Heart right ventricle (tissue), 16 donors: ENCODE measurements at regions not wholly inside any gene's neighbourhood (a gene's known extent, or its start where the extent isn't known, plus 50 kb on each side); places are given as distances from the start of the nearest gene placed in this dataset.

ENCODE experiments used
- ATAC-seq, 8 donors: fragments of 200-7000 bp; cut with Tn5 transposase; one replicate each; pipeline ENCODE4 v1.9.1; 2020; ENCODE audit warnings: mild to moderate bottlenecking in 8 of 8, moderate library complexity in 8 of 8, moderate number of reproducible peaks in 1 of 8
- DNase-seq, 2 donors: peaks; one replicate each; pipeline ENCODE4 v3.0.0-alpha.2; 2020
- H3K27ac ChIP-seq, 10 donors: fragments of 200-600 bp; sonication (generic) in 2 of 10; one replicate each; pipeline versions ENCODE4 v1.5.0 to v1.8.0; 2020 to 2022; ENCODE audit warnings: mild to moderate bottlenecking in 3 of 10
- H3K27me3 ChIP-seq, 7 donors: fragments of 200-600 bp; one replicate each; pipeline ENCODE4 v1.8.0; 2021 to 2022; ENCODE audit warnings: mild to moderate bottlenecking in 2 of 7
- H3K36me3 ChIP-seq, 9 donors: fragments of 200-600 bp; sonication (generic) in 1 of 9; one replicate each; pipeline versions ENCODE4 v1.5.0 to v1.8.0; 2020 to 2022; ENCODE audit warnings: mild to moderate bottlenecking in 2 of 9
- H3K4me1 ChIP-seq, 9 donors: fragments of 200-600 bp; sonication (generic) in 1 of 9; one replicate each; pipeline versions ENCODE4 v1.5.0 to v1.8.0; 2020 to 2022; ENCODE audit warnings: mild to moderate bottlenecking in 4 of 9
- H3K4me3 ChIP-seq, 10 donors: fragments of 200-600 bp; sonication (generic) in 2 of 10; one replicate each; pipeline versions ENCODE4 v1.5.0 to v1.8.0; 2020 to 2022; ENCODE audit warnings: mild to moderate bottlenecking in 7 of 10, moderate library complexity in 2 of 10
- H3K9me3 ChIP-seq, 11 donors: fragments of 200-600 bp in 10 of 11; sonication (generic) in 2 of 11; one replicate each; pipeline versions ENCODE4 v1.5.0 to v1.8.0; 2013 to 2022; ENCODE audit warnings: mild to moderate bottlenecking in 2 of 11, control low read depth in 1 of 11, moderate library complexity in 1 of 11
- WGBS, 2 donors: extraction: QIAGEN DNeasy Blood & Tissue Kit; methylation state at CpG; one replicate each; pipeline ENCODE4 v1.1.7; 2013; ENCODE audit warnings: inconsistent platforms in 1 of 2; 5-methylcytosine and 5-hydroxymethylcytosine counted together
- intact Hi-C, 10 donors: fragments of 100-400 bp; cut with DNase I; formaldehyde crosslinking; loops; one replicate each; pipeline versions ENCODE4 v1.11.1 to v1.14.2; 2022
- TF ChIP-seq, protein P1 (sequence below), 9 donors: fragments of 200-600 bp; sonication (generic) in 2 of 9; IDR thresholded peaks; one replicate each; pipeline versions ENCODE4 v1.5.0 to v1.8.0; 2021 to 2022; ENCODE audit warnings: antibody characterized with exemption in 9 of 9, mild to moderate bottlenecking in 5 of 9, moderate library complexity in 1 of 9
- donor health status: Arrhythmogenic right ventricular cardiomyopathy.
- donor health status: ischemic (EF 13 %, LVEDD 7.1; RV severe dilation, severe dysfunction).
- donor health status: healthy with polysubstance abuse.
- donor health status: DM: no; HTN: yes; CAD: no.
- donor health status: DM: no; HTN: no; CAD: no.
- donor health status: ischemic (EF 25% LVEDD 6.9; RV normal size, moderate dysfunction).
- donor health status: ischemic (EF 25% LVEDD 5.7; RV mildly dilated, moderate dysfunction).
- donor health status: healthy.
- donor health status: DM: yes; HTN: yes; CAD: no.
- donor health status: Ischemic cardiomyopathy.
- donor health status: ischemic (EF 35%, LVEDD 5.7; RV mildly dilated, moderate dysfunction).
- donor health status: nonischemic (EF 11% LVEDD 7.7; RV severe dilation, severe dysfunction).
- donor health status: DM: yes; HTN: yes; CAD: no.
- donor health status: PGD.
- donor health status: ischemic (EF 29% LVEDD 5.4; RV normal size, mild dysfunction).
- donor health status: nonischemic (EF 23%, LVEDD 6.1; RV moderate dilation, normal function).

DNA sequence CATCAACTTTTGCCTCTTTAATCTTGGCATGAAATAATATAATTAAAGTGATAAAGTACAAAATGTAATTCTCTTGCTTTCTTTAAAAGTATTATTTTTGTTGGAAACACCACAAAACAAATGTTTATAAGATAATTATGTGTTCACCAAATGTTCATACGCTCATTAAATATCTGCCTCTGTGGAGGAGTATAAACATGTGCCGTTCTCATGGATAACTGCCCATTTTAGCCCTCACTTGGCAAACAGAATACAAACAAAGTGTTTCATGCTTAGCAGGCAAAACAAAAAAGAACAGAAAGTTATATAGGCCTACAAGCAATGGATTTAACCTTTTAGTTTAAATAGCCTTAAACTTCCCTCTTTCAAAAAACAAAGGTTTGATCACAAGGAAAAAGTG is 800.5 kb upstream of the DIAPH2 start:
- DNase-seq, result no peak
- peaks cover 0 to 3% (median 0%) of the 10 kb centered on the region in 7 donors for H3K27me3 ChIP-seq
- intact Hi-C loops, result no loop called here
- no peak overlapping the region for H3K27ac ChIP-seq
- WGBS, 2 donors, result 40 to 49% methylated on average over 2 of the region's 2 CpGs
- ATAC-seq, result no peak
- no peak overlapping the region for H3K4me3 ChIP-seq
- no peaks in the 10 kb centered on the region for H3K36me3 ChIP-seq
- peaks cover 0 to 4% (median 0%) of the 10 kb centered on the region in 9 donors for H3K4me1 ChIP-seq
- TF ChIP-seq, protein P1, sequence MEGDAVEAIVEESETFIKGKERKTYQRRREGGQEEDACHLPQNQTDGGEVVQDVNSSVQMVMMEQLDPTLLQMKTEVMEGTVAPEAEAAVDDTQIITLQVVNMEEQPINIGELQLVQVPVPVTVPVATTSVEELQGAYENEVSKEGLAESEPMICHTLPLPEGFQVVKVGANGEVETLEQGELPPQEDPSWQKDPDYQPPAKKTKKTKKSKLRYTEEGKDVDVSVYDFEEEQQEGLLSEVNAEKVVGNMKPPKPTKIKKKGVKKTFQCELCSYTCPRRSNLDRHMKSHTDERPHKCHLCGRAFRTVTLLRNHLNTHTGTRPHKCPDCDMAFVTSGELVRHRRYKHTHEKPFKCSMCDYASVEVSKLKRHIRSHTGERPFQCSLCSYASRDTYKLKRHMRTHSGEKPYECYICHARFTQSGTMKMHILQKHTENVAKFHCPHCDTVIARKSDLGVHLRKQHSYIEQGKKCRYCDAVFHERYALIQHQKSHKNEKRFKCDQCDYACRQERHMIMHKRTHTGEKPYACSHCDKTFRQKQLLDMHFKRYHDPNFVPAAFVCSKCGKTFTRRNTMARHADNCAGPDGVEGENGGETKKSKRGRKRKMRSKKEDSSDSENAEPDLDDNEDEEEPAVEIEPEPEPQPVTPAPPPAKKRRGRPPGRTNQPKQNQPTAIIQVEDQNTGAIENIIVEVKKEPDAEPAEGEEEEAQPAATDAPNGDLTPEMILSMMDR (IDR thresholded peaks at IDR 0.05), result no peak
- H3K9me3 ChIP-seq, result no peaks in the 10 kb centered on the region

- H3K27ac ChIP-seq, result no peak overlapping the region
These were observed 799.6 kb upstream of the DIAPH2 start for GRCh38 chrX:95885074-95885473.

GRCh38 chrX:95889279-95889678 is 795.4 kb upstream of the DIAPH2 start:
- no peak for ATAC-seq
- Histone ChIP-seq H3K27ac (no peak overlapping the region), H3K27me3 (peaks cover 0 to 5% (median 0%) of the 10 kb centered on the region in 7 donors), H3K9me3 (no peaks in the 10 kb centered on the region), H3K36me3 (no peaks in the 10 kb centered on the region), H3K4me1 (peaks cover 0 to 4% (median 0%) of the 10 kb centered on the region in 9 donors), H3K4me3 (no peak overlapping the region)
- TF ChIP-seq, protein P1 (IDR thresholded peaks at IDR 0.05), result no peak
- no peak for DNase-seq
- intact Hi-C loops, result no loop called here
- WGBS, 2 donors, result 96 to 100% methylated on average over 1 of the region's 1 CpG

More at GRCh38 chrX:95885074-95885473, 799.6 kb upstream of the DIAPH2 start:
- peaks cover 0 to 3% (median 0%) of the 10 kb centered on the region in 7 donors for H3K27me3 ChIP-seq
- H3K4me3 ChIP-seq, result no peak overlapping the region
- H3K4me1 ChIP-seq, result peaks cover 0 to 4% (median 0%) of the 10 kb centered on the region in 9 donors
- intact Hi-C loops, result no loop called here
- whole genome bisulfite sequencing, 2 donors, result 16 to 26% methylated on average over 3 of the region's 3 CpGs
- H3K9me3 ChIP-seq, result no peaks in the 10 kb centered on the region
- DNase-seq (peak in 1 of 2 donors; percentile 3), ATAC-seq (peak in 7 of 8 donors; percentile 43 to 87 (median 78))
- TF ChIP-seq, protein P1 (IDR thresholded peaks at IDR 0.05), result no peak
- H3K36me3 ChIP-seq, result no peaks in the 10 kb centered on the region

DNA sequence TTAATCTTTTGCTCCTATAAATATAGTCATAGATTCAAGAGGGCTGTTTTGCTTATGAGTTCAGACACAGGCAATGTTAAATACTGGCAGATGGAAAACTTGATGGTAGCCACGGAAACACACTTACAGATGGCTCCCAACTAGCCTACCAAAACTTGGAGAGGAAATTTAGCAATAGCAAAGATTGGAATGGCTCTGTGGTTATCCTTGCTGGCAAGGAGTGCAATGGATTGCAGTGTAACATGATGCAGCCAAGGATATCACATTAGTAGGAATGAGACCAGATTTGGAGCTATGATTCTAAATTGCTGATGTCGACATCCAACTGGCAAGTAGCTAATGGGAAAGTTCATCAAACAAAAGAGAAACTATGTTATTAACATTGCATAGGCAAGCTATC is 791.0 kb upstream of the DIAPH2 start:
- H3K27ac ChIP-seq, result no peak overlapping the region
- 62 to 63% methylated on average over 2 of the region's 2 CpGs for WGBS, 2 donors
- TF ChIP-seq, protein P1 (IDR thresholded peaks at IDR 0.05), result no peak
- DNase-seq, result no peak
- no peaks in the 10 kb centered on the region for H3K9me3 ChIP-seq
- no peak overlapping the region for H3K4me3 ChIP-seq
- no peaks in the 10 kb centered on the region for H3K4me1 ChIP-seq
- peak in 3 of 8 donors; percentile 53 to 73 (median 72) for ATAC-seq
- H3K36me3 ChIP-seq, result no peaks in the 10 kb centered on the region
- H3K27me3 ChIP-seq, result peaks cover 0 to 5% (median 0%) of the 10 kb centered on the region in 7 donors
- intact Hi-C loops, result no loop called here
